ENCODE measurements at regions not wholly inside any gene's neighbourhood (a gene's known extent, or its start where the extent isn't known, plus 50 kb on each side); places are given as distances from the start of the nearest gene placed in this dataset.

DNA sequence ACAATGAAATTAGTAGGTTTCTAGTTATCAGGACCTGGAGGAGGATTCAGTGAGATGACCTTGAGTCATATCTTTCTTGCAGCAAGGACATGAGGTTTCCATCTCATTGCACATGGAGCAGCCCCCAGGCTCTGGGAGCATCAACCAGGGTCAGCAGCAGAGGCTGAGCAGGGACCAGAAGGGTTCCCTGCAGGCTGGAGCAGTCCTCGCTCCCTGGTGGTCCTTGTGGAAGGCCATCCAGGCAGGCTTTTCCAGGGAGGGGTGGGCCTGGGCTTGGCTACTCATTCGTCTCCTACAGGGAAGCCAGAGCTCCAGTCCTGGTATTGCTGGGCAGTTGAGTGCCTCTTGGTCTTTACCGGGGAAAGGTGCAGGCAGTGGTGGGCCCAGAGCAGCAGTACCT is 587.5 kb downstream of the GLRX3 start:
- no peak for DNase-seq

DNA sequence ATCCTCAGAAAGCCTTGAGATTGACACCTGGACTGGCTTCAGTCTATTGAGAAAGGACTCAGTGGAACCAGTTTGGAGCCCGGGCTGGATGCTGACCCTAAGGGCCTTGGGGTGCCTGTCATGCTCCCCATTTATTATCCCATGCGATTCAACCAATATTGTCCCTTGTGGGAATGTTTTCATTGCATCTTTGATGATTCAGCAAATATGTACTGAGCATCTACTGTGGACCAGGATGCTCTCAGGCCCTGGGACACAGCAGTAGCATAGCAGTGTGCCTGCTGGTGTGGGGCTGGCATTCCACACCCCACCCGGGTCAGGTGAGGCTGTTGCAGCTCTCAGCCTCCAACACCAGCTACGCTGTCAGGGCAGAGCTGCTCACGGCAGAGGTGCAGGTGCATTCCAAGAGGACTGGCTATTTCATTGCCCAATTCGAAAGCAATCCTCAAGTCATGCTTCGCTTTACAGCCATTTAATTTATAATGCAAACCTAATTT is 586.0 kb downstream of the TCERG1L start:
- DNase-seq, result no peak

DNA sequence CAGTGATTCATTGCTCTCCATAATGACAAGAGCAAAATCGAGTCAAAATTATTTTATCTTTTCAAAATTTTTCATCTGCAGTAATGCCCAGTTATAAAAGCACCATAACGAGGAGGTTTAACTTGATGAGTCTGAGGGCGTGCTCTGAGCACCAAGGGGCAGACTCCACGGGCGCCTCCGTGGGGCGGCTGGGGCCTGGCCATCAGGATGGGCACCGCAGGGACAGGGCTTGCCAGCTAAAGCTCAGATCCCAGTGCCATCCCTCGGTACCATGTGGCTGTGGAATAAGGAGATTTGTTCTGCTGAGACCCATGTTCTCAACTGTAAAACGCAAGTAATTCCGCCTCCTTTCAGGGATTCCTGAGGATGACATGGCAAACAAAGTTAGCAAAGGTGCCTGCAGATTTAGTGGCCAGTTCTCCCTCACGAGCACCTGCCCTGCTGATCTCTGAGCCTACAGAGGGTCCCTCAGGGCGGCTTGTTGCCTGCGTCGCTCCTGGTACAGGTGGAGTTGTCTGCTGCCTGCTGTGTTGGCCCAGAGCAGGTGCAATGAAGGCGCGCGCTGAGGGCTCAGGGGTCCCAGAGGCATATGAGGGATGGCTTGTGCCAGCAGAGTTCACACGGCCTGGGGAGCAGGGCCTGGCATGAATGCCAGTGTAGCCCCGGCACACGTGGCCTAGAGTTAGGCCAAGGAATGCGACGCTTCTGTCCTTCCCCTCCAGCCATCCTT is 584.4 kb downstream of the TCERG1L start:
- DNase-seq, result no peak

DNA sequence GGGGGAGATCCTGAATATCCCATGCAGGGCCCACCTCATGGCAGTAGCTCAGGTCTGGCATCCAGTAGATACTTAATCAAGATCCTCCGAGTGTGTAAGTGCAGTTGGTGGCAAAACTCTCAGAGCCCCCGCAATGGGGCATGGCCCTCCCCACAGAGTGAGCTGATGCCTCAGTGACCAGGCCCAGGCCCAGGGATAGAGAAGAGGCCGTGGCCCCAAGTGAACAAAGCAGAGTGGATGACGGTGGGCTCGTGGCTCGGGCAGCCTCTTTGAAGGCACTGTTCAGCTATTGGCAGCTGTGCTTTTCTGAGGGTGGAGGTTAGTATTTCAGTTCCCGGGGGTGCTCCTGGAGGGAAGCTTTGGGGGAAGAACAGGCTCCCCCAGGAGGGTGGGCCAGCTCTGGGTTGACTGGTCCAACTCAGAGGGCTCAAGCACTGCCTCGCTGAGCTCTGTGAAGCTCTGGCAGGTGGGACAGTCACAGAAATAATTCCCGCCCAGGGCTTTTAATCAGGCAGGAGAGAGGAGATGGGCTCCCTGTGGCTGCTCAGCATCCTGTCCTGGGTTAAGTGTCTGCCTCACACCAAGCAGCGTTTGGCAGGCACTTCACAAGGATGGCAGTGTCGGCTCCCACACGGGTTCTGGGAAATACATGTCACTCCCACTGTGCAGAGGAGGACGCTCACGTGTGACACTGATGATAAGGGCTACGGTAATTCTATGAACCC is 583.6 kb downstream of the TCERG1L start:
- DNase-seq, result no peak

DNA sequence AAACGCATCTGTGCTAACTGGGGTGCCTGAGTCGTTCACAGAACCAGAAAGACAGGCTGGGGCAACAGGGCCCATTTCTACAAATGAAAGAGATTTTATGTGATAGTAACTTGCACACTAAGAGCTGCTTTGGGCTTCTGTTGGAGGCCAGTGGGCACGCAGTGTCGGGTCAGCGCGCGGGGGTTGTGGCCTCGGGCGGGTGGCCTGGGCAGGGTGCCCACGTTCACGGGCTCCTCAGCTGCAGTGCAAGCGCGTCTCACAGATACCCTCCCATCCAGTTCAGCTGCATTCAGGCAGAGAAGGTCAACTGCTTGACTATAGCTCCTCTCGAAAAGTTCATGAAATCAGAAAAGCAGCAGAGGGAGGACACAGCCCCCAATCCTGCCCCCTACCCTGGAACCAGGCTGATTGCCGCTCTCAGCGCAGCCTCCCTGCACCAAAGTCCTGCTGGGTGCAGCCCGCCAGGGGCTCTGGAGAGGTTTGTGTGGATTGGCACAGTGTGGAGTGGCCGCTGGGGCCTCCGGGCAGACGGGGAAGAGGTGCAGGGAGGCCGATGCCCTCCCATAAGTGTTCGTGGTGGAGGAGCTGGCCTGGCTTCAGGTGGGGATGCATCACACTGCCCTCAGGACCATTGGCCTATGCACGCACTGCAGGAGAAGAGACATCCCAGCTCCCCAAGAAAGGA is 582.8 kb downstream of the TCERG1L start:
- DNase-seq, result no peak

DNA sequence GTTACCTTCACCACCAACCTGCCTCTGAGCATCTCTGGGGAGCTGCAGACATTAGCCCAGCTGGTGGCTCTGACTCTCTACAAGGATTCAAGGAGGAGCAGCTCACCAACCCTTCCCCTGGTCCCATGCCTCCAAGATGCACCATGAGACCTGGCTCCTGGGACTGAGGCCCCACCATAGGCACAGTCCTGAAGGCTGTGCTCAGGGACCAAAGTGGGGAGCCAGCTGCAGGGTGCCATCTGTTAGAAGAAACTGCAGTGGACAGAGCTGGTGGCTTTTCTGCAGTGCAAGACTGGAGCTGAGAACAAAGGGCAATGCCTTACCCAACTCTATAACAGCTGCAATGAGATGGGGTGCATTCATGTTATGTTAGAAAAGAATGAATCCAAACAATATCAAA is 581.6 kb downstream of the TCERG1L start:
- no peak for DNase-seq

DNA sequence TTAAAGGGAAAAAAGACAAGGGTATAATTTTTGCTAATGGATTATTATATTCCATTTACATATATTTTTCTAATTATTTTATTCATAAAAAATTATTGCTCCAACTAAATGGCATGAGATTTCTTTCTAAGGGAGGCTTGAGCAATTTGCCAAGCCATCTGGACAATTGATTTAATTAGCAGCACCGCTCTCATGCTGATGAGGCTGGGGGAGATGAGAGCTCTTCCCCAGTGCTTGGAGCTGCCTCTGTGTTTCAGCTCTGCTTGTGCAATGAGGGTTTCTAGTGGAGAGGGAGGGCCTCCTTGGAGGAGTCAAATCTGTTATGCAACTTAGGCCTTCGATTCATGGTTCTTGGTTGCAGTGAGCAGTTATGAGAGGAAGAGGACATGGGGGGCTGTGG is 574.3 kb downstream of the TCERG1L start:
- no peak for DNase-seq

DNA sequence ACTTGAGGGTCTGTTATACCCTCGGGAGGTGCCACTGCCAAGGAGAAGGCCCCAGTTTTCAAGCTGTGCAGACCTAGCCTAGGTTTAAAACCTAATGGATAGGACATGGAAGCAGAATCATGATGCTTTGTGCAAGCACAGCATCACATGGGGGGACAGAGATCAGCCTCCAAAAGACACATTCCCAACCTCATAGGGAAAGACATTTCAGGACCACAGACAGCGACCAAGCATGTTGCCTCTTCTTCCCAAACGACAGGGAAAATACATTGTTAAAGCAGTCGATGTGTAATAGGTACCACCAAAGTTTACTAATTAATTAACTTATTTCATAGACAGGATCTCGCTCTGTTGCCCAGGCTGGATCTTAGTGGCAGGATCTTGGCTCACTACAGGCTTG is 573.9 kb downstream of the TCERG1L start:
- DNase-seq, result peak; percentile 12

DNA sequence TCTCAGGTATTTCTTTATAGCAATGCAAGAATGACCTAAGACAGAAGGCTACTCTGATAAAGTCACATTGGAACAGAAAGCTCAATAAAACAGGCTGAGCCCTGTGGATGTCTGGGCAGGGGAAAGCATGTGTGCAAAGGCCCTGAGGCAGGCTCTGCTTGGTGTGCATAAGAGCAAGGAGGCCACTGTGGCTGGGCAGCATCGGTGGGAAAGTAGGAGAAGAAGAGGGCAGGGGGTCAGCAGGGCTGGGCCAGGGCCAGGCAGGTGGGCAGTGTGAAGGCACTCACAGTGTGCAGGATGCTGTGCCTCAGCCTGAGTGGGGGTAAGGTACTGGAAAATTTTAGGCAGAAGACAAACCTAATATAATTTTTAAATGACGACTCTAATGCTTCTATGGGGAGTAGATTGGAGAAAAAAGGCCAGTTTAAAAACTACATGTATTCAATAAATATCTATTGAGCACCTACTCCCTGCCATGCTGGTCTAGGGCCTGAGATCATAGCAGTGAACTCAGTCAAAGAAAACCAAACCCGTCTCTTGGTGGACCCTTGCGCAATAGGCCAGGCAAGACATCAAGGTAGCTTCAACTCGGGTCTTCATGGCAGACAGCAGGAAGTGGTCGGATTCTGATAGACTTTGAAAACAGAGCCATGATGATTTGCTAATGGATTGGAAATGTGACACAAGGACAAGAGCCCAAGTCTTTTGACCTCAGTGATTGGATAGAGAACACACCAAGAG is 572.3 kb downstream of the TCERG1L start:
- no peak for DNase-seq

DNA sequence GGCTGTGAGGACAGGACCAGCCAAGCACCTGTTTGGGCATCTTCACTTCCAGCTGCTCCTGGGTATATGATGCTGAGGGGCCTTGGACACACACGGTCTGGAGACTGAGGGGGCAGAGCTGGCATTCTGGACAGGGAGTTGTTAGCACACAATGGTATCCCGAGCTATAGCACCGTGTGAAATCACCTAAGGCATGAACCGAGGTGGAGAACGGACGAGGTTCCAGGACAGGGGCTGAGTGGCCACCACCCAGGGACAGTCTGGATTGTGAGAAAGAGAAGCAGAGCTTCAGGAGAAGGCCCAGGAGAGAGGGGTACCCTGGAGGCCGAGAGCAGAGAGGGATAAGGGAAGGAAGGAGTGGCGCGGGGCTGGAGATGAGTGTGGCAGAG is 571.8 kb downstream of the TCERG1L start:
- no peak for DNase-seq

DNA sequence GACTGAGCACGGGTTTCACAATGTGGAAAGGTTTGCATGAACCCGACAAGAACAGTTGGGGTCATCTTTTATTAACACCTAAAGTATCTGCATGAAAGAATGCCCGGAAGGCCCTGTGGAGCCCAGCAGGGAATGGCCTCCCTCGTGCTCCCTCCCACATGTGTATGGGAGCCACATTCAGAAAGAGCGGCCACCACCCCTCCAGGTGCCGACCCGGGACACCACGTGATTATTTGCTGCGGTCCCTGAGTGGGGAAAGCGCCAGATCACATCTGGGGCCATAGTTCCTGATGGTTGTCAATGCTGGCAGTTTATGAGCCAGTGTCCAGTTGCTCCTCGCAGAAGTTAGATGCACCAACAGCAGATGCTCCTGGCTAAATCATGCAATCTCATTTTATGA is 571.4 kb downstream of the TCERG1L start:
- DNase-seq, result no peak

DNA sequence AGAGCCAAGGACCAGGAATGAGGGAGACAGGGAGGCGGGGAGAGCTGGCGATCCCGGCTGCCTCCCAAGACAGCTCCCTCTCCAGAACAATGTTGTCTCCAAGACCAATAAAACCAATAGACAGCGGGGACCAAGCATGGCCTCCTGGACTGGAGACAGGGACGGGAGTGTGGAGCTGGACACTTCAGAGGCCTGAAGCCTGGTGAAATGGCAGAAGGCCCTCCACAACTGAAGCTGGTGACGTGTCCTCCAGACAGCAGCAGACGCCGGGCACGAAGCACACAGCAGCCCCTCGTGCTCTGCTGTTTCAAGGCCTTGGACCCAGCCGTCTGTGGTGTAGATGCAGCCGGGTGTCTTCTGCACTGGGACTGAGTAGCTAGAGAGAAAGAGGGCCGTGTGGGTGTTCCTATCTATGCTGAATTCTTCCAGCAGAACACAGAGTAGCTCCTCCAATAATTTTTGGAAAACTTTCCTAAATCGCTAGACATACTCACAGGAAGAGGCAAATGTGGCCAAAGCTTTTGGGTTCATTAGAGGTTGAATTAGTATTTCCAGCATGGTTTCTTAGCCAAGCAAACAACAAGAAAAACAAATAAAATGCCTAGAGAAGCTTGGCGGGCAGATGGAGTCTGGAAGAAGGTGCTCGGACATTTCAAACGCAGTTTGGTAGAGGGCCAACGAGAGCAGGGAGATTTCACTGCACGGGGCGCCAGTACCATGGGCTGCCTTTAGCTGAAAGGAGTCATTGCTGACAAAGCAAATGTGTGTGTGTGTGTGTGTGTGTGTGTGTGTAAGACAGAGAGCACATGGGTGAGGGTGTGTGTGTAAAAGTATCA is 570.4 kb downstream of the TCERG1L start:
- no peak for DNase-seq

DNA sequence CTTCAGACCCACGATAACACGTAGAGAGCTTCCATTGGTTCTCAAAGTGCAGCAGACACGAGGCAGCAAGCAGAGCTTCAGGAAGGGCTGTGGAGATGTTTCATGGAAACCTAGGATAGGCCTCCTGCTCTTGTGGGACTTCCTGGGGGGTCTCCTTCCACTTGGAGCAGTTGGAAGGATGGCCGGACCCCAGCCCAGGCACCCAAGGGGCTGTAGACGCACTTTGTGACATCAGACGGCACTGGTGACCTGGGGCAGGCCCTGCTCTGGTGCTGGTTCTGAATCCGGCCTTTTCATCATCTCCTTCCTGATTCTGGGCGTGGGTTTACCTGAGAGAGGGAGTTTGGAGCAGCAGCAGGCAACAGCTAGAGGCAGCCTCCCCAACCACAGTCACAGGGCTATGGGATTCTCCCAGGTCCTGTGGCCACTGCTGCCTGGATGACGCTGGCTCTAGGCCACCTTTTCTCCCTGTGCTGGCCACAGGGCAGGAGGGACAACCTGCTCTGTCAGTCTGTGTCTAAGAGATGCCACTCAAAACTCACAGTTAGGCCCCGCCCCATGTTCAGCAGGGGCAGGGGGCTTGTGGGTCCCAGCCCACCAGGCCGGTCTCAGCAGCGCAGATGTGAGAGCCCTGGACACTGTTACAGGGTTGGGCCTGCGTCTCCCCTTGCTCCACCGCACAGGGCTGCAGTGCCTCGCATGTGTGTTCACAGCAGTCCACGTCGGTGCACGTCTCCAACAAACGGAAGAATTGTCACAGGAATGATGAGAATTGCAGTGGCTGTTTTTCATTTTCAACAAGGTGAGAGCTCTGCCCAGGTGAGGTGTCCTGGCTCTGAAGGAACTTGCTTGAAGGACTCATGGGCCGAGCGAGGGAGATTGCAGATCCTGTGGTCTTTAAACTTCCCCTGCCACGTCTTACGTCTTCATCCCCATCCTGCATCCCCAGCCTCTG is 569.3 kb downstream of the TCERG1L start:
- DNase-seq, result no peak

DNA sequence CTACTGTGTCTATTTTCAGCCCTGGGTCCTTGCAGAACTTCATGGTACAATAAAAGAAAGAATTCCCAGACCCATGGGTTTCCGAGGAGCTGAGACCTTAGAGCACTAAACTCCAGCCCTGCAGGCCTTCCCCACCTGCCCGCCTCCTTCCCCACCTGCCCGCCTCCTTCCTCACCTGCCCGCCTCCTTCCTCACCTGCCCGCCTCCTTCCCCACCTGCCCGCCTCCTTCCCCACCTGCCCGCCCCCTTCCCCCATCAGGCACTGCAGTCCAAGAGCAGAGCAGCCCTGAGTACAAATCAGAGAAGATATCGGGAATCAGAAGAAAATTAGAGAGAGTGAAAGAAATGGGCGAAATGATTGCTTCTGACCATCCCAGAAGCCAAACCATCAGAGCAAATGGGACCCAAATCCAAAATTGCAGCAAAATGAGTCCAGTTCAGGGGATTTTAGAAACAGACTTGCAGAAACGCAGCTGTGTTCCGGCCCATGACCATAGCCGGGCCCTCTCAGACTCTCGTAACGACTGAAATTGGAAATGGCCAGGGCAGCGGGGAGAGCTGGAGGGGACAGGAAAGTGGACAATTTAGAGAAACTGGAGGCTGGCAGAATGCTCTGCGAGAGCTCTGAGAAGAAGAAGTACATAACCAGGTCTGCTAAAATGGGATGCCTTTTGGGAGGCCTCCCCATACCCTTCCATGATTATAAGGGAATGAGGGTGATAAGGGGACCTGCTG is 568.4 kb downstream of the TCERG1L start:
- DNase-seq, result no peak

DNA sequence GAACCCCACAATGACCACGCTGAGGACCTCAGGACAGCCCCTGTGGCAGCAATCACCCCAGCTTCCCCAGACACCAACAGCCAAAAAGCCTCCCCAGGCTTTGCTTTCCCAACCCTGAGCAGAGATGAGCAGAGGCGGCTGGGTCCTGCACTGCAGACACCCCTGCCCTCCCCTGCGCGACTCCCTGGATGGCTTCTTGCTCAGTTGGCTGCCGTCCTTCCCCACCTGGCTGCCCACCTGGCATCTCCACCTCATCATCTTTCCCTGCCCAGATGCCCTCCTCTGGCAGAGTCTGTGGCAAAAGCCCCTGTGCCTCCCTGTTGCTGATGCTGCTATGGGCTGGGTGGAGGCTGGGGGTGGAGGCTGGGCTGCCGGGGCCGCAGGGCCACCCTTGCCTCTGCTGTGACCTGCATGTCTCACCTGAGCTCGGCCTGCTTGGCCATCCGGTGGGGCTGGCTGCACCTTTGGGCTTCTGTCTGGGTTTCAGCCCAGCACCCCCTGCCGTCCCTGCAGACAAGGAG is 567.7 kb downstream of the TCERG1L start:
- no peak for DNase-seq

DNA sequence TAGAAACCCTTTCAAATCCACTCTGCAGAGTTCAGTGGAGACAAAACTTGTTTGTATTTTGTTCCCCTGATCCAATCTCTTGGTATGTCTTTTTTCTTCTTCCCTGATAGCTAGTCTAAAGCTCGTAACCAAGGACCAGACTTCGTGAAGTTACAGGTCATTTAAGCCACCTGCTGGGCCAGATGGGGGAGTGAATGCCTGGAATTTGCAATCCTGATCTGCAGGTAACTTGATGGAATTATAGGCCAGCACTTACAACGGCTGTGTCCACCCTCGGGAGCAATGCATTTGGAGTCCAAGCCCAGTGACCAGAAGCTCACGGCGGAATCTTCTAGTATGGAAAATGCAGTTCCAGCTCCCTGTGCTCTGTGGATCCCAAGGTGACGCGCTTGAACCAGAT is 566.9 kb downstream of the TCERG1L start:
- DNase-seq, result no peak

DNA sequence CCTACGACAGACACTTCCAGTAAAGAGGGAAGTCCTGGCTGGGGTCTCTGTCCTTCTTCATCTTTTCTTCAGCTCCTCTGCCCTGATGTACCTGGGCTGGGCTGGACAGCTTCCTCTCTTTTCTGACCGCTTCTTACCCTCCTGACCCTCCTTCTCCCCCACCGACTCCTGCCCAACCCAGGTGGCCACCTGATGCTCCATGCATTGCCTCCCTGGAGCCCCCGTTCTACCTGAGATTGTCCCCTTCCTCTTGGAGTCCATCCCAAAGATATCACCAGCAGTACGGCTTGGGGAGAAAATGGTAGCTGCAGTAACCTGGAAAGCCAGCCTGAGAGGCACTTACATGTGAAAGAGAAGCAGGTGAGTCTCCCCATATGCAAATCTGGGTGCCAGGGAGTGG is 566.3 kb downstream of the TCERG1L start:
- DNase-seq, result no peak

DNA sequence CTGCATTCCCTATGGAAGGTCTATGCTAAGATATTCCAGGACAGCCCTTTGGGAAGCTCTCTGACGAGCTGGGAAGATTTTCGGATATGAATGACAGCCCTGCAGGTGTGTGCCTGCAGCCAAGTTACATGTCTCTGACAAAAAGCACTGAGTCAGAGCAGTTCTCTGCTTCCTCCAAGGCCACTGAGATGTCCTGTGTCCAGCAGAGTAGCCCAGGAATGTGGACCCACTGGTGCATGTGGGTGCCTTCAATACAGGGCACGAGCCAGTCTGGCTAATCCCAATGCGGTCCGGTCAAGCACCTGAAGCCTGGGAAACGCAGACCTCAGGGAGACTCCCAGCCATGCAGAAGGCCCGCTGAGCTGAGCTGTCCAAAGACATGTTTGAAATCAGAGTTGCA is 565.7 kb downstream of the TCERG1L start:
- DNase-seq, result no peak

DNA sequence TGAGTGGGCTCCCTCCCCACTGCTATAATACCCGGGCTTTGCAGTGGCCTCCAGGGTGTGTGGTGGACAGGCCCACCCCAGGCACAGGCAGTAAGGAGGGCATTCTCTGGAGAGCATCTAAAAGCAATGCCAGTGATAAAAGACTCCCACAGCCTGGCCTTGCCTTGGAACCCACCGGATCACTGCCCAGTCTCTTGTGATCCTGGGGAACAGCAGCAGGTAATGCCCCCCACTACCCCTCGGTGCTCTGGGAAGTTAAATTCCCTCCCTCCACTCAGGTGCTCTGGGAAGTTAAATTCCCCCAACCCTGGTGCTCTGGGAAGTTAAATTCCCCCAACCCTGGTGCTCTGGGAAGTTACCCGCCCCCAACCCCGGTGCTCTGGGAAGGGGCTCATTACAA is 565.2 kb downstream of the TCERG1L start:
- DNase-seq, result no peak

DNA sequence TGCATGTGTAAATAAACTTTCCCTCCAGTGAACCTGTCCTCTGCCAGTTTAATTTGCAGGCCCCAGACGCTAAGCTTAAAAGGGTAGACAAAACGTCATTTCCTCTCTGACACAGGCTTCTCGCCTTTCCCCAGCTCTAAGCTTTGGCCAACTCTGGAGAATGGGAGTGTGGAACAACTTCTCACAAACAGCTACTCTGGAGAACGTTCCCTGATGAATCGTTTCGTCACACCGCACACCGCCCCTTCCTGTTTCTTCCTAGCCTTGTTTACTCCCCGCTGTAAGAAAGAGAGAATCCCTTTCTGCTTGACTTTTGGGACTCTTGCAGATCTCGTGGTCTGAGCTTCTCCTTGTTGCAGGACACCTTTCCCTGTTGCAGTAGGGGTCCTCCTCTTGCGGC is 564.2 kb downstream of the TCERG1L start:
- DNase-seq, result no peak
